PC-9 (cell line): ENCODE measurements at regions not wholly inside any gene's neighbourhood (a gene's known extent, or its start where the extent isn't known, plus 50 kb on each side); places are given as distances from the start of the nearest gene placed in this dataset.
"Not testable (repeated sequence)": the region's sequence is repeated elsewhere in the genome, so short reads cannot be mapped to it uniquely, and the experiment has no call there.

ENCODE experiments used
- EZH2 ChIP-seq: fragments of 200-600 bp; sonication (generic); IDR thresholded peaks from 2 replicates; pipeline ENCODE4 v1.8.0; 2017; ENCODE audit warnings: antibody characterized with exemption, low read depth
- TF ChIP-seq, protein P1 (sequence below): fragments of 200-600 bp; sonication (generic); conservative IDR thresholded peaks from 2 replicates; pipeline ENCODE4 v1.6.1; 2017; ENCODE audit warnings: mixed run types, antibody characterized with exemption, mild to moderate bottlenecking, moderate library complexity

DNA sequence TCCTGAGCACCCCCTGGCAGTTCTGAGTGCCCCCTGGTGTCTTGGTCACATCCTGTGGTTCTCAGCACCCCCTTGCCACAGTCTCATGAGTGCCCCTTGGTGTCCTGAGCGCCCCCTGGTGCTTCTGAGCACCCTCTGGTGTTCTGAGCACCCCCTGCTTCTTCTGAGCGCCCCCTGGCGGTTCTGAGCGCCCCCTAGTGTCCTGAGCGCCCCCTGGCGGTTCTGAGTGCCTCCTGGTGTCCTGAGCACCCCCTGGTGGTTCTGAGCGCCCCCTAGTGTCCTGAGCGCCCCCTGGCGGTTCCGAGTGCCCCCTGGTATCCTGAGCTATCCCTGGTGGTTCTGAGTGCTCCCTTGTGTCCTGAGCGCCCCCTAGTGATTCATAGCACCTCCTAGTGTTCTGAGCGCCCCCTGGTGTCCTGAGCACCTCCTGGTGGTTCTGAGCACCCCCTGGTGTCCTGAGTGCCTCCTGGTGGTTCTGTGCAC is 473.7 kb downstream of the TMEM121 start:
- TF ChIP-seq, protein P1, sequence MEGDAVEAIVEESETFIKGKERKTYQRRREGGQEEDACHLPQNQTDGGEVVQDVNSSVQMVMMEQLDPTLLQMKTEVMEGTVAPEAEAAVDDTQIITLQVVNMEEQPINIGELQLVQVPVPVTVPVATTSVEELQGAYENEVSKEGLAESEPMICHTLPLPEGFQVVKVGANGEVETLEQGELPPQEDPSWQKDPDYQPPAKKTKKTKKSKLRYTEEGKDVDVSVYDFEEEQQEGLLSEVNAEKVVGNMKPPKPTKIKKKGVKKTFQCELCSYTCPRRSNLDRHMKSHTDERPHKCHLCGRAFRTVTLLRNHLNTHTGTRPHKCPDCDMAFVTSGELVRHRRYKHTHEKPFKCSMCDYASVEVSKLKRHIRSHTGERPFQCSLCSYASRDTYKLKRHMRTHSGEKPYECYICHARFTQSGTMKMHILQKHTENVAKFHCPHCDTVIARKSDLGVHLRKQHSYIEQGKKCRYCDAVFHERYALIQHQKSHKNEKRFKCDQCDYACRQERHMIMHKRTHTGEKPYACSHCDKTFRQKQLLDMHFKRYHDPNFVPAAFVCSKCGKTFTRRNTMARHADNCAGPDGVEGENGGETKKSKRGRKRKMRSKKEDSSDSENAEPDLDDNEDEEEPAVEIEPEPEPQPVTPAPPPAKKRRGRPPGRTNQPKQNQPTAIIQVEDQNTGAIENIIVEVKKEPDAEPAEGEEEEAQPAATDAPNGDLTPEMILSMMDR: not testable (repeated sequence)
- TF ChIP-seq EZH2: not testable (repeated sequence)
